Fibroblast of lung (primary cell): ENCODE measurements at regions not wholly inside any gene's neighbourhood (a gene's known extent, or its start where the extent isn't known, plus 50 kb on each side); places are given as distances from the start of the nearest gene placed in this dataset.

Experiments
- DNase-seq, 2 donors: peaks; one replicate each; pipeline versions ENCODE4 v3.0.0 to v3.0.0-alpha.2; 2010; ENCODE audit warnings: low read depth in 2 of 2
- H2AFZ ChIP-seq: 2 replicates; pipeline ENCODE4 v1.5.1; 2012; ENCODE audit warnings: low read length, control low read depth, inconsistent platforms
- H3K27ac ChIP-seq: 2 replicates; pipeline ENCODE4 v1.5.1; 2011; ENCODE audit warnings: low read length, control low read depth; ENCODE audit not compliant: insufficient read depth
- H3K27me3 ChIP-seq: 2 replicates; pipeline ENCODE4 v1.5.1; 2011; ENCODE audit warnings: mild to moderate bottlenecking, low read length; ENCODE audit not compliant: control insufficient read depth, insufficient read depth
- H3K36me3 ChIP-seq: 2 replicates; pipeline ENCODE4 v1.5.1; 2011; ENCODE audit warnings: low read length; ENCODE audit not compliant: control insufficient read depth, insufficient read depth
- H3K4me1 ChIP-seq: 2 replicates; pipeline ENCODE4 v1.5.1; 2011; ENCODE audit warnings: low read length; ENCODE audit not compliant: control insufficient read depth, insufficient read depth; ENCODE audit errors: extremely low read depth
- H3K4me2 ChIP-seq: 2 replicates; pipeline ENCODE4 v1.5.1; 2011; ENCODE audit warnings: low read length, control low read depth; ENCODE audit not compliant: insufficient read depth; ENCODE audit errors: extremely low read depth
- H3K4me3 ChIP-seq, 4 experiments: fragments of 200-600 bp in 1 of 4; sonication (generic) in 1 of 4; replicated peaks in 1 of 4; 2 replicates each; pipeline ENCODE4 v1.5.1; 2011 to 2016; ENCODE audit warnings: low read length in 4 of 4, low read depth in 3 of 4, mild to moderate bottlenecking in 3 of 4, control low read depth in 2 of 4, inconsistent platforms in 1 of 4, mixed read lengths in 1 of 4; ENCODE audit not compliant: insufficient read depth in 1 of 4; ENCODE audit errors: control extremely low read depth in 1 of 4
- H3K79me2 ChIP-seq: 2 replicates; pipeline ENCODE4 v1.5.1; 2012; ENCODE audit warnings: mild to moderate bottlenecking, low read length, inconsistent platforms; ENCODE audit not compliant: control insufficient read depth, insufficient read depth
- H3K9ac ChIP-seq: 2 replicates; pipeline ENCODE4 v1.5.1; 2011; ENCODE audit warnings: mild to moderate bottlenecking, low read length, control low read depth; ENCODE audit not compliant: insufficient read depth
- H3K9me3 ChIP-seq: 2 replicates; pipeline ENCODE4 v1.5.1; 2012; ENCODE audit warnings: low read depth, low read length; ENCODE audit not compliant: control insufficient read depth, insufficient read depth
- H4K20me1 ChIP-seq: 2 replicates; pipeline ENCODE4 v1.5.1; 2011; ENCODE audit warnings: low read length; ENCODE audit not compliant: control insufficient read depth, insufficient read depth; ENCODE audit errors: extremely low read depth
- CTCF ChIP-seq, 2 donors: IDR thresholded peaks in 1 of 2; conservative IDR thresholded peaks in 1 of 2; 1 replicate in 1 of 2; 2 replicates in 1 of 2; pipeline ENCODE4 v1.5.1; 2011 to 2012; ENCODE audit warnings: low read length in 2 of 2, control low read depth in 1 of 2, inconsistent platforms in 1 of 2, low read depth in 1 of 2, mild to moderate bottlenecking in 1 of 2
- EZH2 ChIP-seq: IDR thresholded peaks from 2 replicates; pipeline ENCODE4 v1.5.1; 2012; ENCODE audit warnings: low read length, control low read depth, mild to moderate bottlenecking; ENCODE audit errors: missing control alignments

GRCh38 chr18:10202845-10203321 lies 251.6 kb upstream of the APCDD1 start:
- Histone ChIP-seq H3K4me3 (no peak overlapping the region), H3K9ac (no peak overlapping the region), H3K4me2 (no peak overlapping the region), H3K9me3 (no peaks in the 10 kb centered on the region), H3K79me2 (no peaks in the 10 kb centered on the region), H4K20me1 (no peaks in the 10 kb centered on the region), H3K4me1 (no peaks in the 10 kb centered on the region), H3K36me3 (no peaks in the 10 kb centered on the region), H3K27me3 (no peaks in the 10 kb centered on the region), H2AFZ (no peak overlapping the region), H3K27ac (no peak overlapping the region)
- no peak for TF ChIP-seq CTCF (conservative IDR thresholded peaks at IDR 0.05 in 1 of 2, IDR thresholded peaks at IDR 0.05 in 1 of 2; ENCODE audit: low read depth in 1 of 2, low read length in 2 of 2)
- no peak for TF ChIP-seq EZH2
- no peak for DNase-seq

GRCh38 chr18:10205151-10205550 lies 249.3 kb upstream of the APCDD1 start:
- no peak overlapping the region for H2AFZ ChIP-seq
- no peaks in the 10 kb centered on the region for H3K36me3 ChIP-seq
- no peaks in the 10 kb centered on the region for H3K79me2 ChIP-seq
- no peaks in the 10 kb centered on the region for H4K20me1 ChIP-seq
- no peak overlapping the region for H3K4me3 ChIP-seq
- H3K9ac ChIP-seq: no peak overlapping the region
- H3K27me3 ChIP-seq: no peaks in the 10 kb centered on the region
- H3K27ac ChIP-seq: no peak overlapping the region
- H3K4me2 ChIP-seq: no peak overlapping the region
- no peak for TF ChIP-seq CTCF (conservative IDR thresholded peaks at IDR 0.05 in 1 of 2, IDR thresholded peaks at IDR 0.05 in 1 of 2; ENCODE audit: low read depth in 1 of 2, low read length in 2 of 2)
- no peak for TF ChIP-seq EZH2
- H3K4me1 ChIP-seq: no peaks in the 10 kb centered on the region
- no peaks in the 10 kb centered on the region for H3K9me3 ChIP-seq
- DNase-seq: peak in 1 of 2 donors; percentile 73

GRCh38 chr18:10207682-10208345 lies 246.6 kb upstream of the APCDD1 start:
- Histone ChIP-seq H2AFZ (no peak overlapping the region), H3K36me3 (no peaks in the 10 kb centered on the region), H4K20me1 (no peaks in the 10 kb centered on the region), H3K4me1 (no peaks in the 10 kb centered on the region), H3K27ac (no peak overlapping the region), H3K4me2 (no peak overlapping the region), H3K9me3 (no peaks in the 10 kb centered on the region), H3K9ac (no peak overlapping the region), H3K79me2 (no peaks in the 10 kb centered on the region), H3K27me3 (no peaks in the 10 kb centered on the region), H3K4me3 (no peak overlapping the region)
- no peak for DNase-seq
- TF ChIP-seq CTCF (conservative IDR thresholded peaks at IDR 0.05 in 1 of 2, IDR thresholded peaks at IDR 0.05 in 1 of 2; ENCODE audit: low read depth in 1 of 2, low read length in 2 of 2): no peak
- TF ChIP-seq EZH2: no peak
